Testis (tissue), 2 donors: ENCODE measurements at regions not wholly inside any gene's neighbourhood (a gene's known extent, or its start where the extent isn't known, plus 50 kb on each side); places are given as distances from the start of the nearest gene placed in this dataset.

Experiments used
- CTCF ChIP-seq, 3 experiments: fragments of 450-650 bp in 2 of 3; fragments of 200-600 bp in 1 of 3; sonication (generic) in 1 of 3; IDR thresholded peaks; one replicate each; pipeline ENCODE4 v1.5.1; 2016 to 2019; ENCODE audit warnings: antibody characterized with exemption in 3 of 3, mild to moderate bottlenecking in 2 of 3, moderate library complexity in 1 of 3
- POLR2A ChIP-seq: fragments of 450-650 bp; IDR thresholded peaks from one replicate; pipeline ENCODE4 v1.6.1; 2017; ENCODE audit warnings: antibody characterized with exemption, mild to moderate bottlenecking, moderate library complexity

DNA sequence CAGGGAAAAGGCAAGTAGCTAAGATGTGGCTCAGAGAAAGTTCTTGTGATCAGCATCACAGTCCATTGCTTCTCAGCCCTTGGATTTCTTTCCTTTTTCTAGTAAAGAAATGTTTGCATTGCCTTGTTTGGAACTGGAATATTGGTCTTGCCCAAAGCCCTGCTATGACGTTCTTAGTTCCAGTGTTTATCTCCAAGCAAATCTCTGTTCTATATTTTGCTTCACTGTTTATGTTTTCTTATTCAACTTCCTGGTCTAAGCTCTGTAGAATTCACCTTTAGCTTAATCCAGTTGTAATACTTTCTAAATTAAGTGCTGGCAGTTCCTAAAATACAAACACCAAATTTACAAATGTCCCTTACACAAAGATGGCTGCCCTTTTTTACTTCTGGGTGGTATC is 88.7 kb upstream of the ZNF438 start:
- TF ChIP-seq CTCF (IDR thresholded peaks at IDR 0.05), result no peak
- no peak for TF ChIP-seq POLR2A
